COLO829 (cell line): ENCODE measurements at regions not wholly inside any gene's neighbourhood (a gene's known extent, or its start where the extent isn't known, plus 50 kb on each side); places are given as distances from the start of the nearest gene placed in this dataset.
A peak's percentile ranks its signal among the peaks of the same experiment; 100 is the strongest.

Experiments used
- DNase-seq: peaks from one replicate; pipeline ENCODE4 v3.0.0; 2012; ENCODE audit warnings: low spot score

- DNase-seq: no peak
These were observed 246.3 kb upstream of the PREP start for GRCh38 chr6:105649192-105649591.

DNA sequence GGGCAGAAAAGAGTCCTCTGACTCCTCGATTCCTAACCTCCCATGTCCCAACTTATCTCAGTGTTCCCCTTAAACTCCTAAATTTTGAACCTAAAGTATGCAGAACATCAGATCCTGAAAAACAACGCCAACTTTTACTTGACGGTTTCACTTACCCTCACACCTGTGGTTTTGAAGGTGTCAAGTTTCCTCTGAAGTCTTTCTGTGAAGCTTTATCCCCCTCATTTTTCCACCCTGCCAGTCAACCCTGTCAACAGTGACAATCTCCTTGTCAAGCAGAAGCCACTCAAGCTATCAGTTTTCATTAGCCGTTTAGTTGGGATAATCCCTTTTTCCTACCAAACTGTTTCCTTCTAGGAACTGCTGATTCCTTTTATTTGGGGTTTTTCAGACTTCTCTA, 245.4 kb upstream of the PREP start:
- no peak for DNase-seq

DNA sequence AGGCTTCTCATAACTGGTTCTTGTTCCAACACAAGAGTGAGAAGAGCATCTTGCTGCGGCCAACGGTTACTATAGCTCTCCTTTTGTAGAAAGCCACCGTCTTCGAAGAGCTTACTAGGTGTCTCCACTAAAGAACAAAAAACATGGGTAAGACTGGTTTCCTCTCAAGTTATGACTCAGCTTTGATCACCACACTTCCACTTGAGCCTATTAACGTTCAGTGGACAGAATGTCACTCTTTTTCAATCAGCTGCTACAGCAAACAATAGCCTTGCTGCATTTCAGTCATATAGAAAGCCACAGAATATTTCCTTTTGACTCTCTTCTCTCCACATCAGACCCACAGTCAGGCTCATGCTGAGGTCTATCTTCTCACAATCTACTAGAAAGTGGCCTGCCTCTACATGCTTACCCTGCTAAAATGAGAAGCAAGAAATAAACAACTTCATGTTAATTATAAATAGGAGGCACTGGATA, 243.5 kb upstream of the PREP start:
- no peak for DNase-seq

GRCh38 chr6:105645958-105646357, 243.1 kb upstream of the PREP start:
- no peak for DNase-seq

- no peak for DNase-seq
These were observed 242.3 kb upstream of the PREP start for GRCh38 chr6:105645156-105645555.

DNA sequence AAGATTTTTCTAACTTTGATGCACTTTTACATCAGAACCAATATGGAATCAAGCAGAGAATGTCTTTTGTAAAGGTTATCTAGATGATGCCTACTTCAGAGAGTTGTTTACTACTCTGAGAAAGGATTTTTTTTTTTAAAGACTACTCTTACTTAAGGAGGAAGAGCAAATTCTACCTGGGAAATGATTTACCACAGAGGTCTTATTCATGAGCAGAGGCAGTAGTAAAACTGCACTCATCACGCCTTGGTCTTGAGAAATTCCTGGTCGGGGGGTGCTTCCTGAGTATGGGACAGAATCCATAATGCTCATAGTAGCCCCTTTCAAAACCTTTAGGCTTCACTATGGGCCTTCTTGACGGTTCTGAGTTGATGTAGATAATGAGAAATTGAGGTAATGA, 241.8 kb upstream of the PREP start:
- no peak for DNase-seq

- DNase-seq: no peak
These were observed 241.2 kb upstream of the PREP start for GRCh38 chr6:105644073-105644489.

DNA sequence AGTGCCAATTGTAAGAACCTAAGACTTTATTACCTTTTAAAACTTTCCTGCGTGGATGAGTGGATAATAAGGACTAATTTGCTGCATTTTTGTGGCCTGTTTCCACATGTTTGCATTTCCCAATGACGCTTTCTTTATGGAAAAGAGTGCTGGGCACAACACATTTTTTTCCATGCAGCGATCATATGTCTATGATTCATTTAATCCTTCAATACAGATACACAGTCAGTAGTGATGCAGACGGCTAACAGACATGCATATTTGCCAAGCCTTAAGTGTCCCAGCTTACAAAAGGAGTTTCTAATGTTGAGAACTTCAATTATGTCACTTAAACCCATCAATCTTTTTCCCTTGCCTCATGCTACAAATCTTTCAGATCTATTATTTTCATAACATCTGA, 239.8 kb upstream of the PREP start:
- DNase-seq: peak; percentile 60

GRCh38 chr6:105641504-105641903, 238.6 kb upstream of the PREP start:
- DNase-seq: no peak

- no peak for DNase-seq
These were observed 236.2 kb upstream of the PREP start for GRCh38 chr6:105639124-105639523.

- no peak for DNase-seq
These were observed 230.9 kb upstream of the PREP start for GRCh38 chr6:105633814-105634213.

DNA sequence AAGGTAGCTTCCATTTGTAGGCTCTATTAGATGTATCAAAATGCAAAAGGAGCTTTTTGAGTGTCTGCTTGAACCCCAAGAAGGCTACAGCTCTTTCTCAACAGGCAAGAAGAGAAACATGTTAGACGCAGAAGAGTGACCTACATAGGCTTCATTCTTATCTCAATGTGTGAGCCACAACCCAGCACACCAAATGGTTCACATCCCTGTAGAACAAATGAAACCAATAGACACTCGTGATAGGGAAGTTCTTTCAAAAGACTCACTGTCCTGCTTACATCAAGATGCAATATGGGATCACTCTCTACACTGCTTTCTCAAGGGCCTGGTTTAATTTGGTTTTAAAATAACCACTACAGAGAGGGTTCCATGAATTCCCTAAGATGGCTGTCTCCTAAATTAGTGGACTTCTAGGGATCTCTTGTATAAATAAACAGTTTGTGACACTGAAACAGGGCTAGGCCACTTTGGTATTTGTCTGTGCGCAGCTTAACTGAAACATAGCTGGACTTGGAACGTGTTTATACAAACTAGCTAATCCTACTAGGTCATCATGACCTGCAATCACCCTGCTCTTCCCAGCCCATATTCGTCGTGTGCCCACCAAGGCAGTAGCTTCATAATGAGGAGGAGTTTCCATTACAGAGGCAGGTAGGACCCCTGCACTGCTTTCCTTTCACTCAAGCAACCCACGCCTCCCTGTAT, 225.4 kb upstream of the PREP start:
- no peak for DNase-seq

DNA sequence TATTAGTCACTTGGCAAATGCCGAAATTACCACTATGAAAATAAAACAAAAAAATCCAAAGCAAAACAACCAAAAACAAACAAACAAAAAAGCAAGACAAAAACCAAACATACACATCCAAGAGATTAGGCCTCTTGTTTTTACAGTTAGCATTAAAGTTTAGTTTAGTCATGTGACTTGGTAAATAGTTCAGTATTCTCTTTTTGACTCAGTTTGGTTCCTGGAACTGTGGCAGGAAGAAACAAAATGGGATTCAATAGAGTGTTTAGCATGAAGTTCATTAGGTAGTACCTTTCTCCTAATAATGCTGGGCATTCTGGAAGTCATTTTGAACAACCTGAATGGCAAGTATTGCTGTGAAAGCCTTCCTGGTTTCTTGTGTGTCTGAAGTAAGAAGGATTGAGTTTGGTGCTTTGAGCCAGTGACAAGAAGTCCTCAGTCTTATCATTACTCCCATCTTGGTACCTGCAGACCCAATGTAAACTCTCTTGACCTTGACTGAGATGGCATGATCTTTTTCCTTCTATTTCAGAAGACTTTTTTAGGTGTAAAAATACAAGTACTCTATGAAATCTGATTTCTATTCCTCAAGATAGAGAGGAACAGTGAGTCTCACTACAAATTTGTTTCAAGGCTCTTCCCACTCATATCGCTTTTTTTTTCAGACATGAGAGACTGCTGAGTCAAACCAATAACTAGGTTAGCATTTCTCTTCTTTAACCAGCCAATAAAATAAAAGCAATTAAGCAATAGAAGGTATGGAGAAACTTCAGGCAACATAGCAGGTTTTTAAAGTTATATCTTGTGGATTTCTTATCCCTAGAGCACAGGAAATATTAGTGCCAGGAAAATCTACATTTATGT, 223.6 kb upstream of the PREP start:
- DNase-seq: no peak

- DNase-seq: no peak
These were observed 221.1 kb upstream of the PREP start for GRCh38 chr6:105624021-105624420.

DNA sequence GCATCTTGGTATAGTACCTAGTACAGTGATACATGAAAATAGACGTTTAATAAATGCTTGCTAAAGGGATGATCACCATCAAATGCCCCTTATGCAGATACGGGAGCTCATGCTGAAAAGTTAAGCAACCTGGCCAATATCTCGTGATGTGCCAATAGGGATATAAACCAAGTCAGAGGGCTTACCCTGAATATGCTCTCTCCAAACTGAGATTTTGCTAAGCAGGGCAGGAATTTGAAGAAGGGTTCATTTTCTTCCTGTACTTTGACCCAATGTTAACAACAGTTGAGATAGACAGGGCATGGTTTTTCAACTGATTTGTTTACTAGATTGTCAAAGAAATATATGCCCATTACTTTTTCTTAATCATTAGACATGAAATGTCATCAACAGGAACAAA, 219.3 kb upstream of the PREP start:
- no peak for DNase-seq

- DNase-seq: no peak
These were observed 218.8 kb upstream of the PREP start for GRCh38 chr6:105621564-105622175.

GRCh38 chr6:105620878-105621277, 218.0 kb upstream of the PREP start:
- no peak for DNase-seq

DNA sequence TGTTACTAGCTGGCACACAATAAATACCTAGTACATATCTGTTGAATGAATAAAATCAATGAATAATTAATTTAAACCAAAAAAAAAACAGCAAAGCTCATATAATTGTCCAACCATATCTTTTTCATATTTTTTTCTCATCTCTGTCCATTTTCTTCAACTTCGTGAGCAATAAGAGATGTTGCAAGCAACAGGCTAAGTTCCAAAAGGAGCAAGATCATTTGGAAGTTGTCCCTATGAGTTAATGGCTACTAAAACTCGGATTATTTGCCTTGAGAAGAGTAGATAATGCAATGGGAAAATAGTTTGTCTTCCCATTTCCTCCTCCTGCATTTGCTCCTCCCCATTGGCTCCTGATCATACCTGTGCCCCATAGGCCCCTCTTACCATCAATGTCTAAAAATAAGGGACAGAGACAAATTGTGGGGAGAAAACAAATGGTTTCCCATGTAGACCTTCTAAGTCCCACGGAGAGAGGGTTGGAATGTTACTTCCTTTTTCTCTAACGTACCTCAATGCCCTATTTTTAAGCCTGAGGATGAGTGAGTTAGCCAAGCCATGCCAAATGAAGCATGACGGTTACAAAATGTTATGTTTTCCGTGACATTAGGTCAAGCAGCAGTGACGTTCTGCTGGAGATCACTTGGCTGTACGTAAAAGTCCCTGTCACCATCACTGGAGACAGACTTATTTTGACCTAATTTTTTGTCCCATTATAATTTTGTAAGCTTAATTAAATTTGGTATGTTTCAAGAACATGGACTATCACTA, 217.3 kb upstream of the PREP start:
- DNase-seq: no peak

DNA sequence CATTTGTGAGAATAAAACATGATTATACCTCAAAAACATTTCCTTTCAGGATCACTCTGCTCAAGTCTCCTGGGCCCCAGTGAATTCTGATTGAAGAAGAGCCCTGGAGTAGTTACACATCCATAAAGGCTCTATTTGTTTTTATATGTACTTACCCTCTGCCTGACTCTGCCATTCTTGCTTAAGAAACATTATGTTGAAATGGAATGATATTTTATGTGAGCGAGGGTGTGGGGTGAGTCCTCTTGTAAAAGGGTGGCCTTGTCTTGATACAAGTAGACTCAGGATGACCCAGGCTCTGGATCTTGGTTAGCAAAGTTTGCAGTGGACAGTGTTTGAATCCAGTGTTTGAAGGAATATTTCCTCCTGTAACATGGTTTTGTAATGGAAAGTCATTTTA, 215.4 kb upstream of the PREP start:
- DNase-seq: peak; percentile 13

GRCh38 chr6:105616521-105616920, 213.6 kb upstream of the PREP start:
- no peak for DNase-seq

GRCh38 chr6:105611606-105612005, 208.7 kb upstream of the PREP start:
- DNase-seq: no peak

DNA sequence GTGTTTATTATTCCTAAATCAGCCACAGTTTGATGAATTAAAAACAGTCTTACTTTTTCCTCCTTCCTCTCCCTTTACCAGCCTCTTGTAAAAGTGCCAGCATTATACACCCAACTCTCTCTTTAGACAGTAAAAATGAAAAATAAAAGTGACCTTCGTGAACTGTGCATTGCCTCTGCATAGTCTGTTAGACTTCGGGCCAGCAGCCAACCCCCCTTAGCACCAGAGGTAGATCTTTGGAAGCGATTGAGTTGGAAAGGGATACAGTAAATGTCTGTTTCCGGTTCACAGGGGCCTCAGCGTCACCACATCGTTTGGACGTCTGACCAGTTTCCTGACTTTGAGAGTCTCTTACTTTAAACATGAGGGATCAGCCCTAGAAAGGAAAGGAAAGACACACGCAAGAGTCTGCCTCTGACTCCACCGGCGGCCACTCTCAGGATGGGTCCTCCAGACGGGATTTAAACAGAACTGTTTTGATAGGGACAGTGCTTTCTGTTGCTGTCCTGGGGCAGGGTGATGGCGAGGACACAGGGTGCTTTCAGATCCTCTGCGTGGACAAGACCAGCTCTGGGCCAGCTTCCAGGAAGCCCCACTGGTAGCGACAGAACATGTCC, 206.6 kb upstream of the PREP start:
- peak; percentile 35 for DNase-seq
